ENCODE measurements at regions not wholly inside any gene's neighbourhood (a gene's known extent, or its start where the extent isn't known, plus 50 kb on each side); places are given as distances from the start of the nearest gene placed in this dataset.

- TF ChIP-seq CTCF (IDR thresholded peaks at IDR 0.05; ENCODE audit: poor library complexity) (no peak), EZH2 (IDR thresholded peaks at IDR 0.05; ENCODE audit: borderline replicate concordance) (no peak), EZH2phosphoT487 (IDR thresholded peaks at IDR 0.05; ENCODE audit: low read depth, severe bottlenecking, unreplicated experiment) (no peak)
Measured at GRCh38 chr5:106986006-106986405, 684.7 kb downstream of the EFNA5 start.
